ENCODE measurements at regions not wholly inside any gene's neighbourhood (a gene's known extent, or its start where the extent isn't known, plus 50 kb on each side); places are given as distances from the start of the nearest gene placed in this dataset.

- TF ChIP-seq, protein P1, sequence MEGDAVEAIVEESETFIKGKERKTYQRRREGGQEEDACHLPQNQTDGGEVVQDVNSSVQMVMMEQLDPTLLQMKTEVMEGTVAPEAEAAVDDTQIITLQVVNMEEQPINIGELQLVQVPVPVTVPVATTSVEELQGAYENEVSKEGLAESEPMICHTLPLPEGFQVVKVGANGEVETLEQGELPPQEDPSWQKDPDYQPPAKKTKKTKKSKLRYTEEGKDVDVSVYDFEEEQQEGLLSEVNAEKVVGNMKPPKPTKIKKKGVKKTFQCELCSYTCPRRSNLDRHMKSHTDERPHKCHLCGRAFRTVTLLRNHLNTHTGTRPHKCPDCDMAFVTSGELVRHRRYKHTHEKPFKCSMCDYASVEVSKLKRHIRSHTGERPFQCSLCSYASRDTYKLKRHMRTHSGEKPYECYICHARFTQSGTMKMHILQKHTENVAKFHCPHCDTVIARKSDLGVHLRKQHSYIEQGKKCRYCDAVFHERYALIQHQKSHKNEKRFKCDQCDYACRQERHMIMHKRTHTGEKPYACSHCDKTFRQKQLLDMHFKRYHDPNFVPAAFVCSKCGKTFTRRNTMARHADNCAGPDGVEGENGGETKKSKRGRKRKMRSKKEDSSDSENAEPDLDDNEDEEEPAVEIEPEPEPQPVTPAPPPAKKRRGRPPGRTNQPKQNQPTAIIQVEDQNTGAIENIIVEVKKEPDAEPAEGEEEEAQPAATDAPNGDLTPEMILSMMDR (IDR thresholded peaks at IDR 0.05), result no peak
- TF ChIP-seq POLR2A (IDR thresholded peaks at IDR 0.05) (no peak), EP300 (IDR thresholded peaks at IDR 0.05) (no peak)
Observed at GRCh38 chr22:48505891-48506290, 1321.8 kb downstream of the BRD1 start.
